ENCODE measurements at regions not wholly inside any gene's neighbourhood (a gene's known extent, or its start where the extent isn't known, plus 50 kb on each side); places are given as distances from the start of the nearest gene placed in this dataset.

- H3K27ac ChIP-seq (ENCODE audit: low read length): no peak overlapping the region
- no peak overlapping the region for H3K9ac ChIP-seq (ENCODE audit: low read length)
- no peak overlapping the region for H2AFZ ChIP-seq (ENCODE audit: low read length)
- no peaks in the 10 kb centered on the region for H3K27me3 ChIP-seq (replicated peaks; ENCODE audit: insufficient read depth, low read length)
- DNase-seq: no peak
- H3F3A ChIP-seq (ENCODE audit: insufficient read depth, low read length): no peaks in the 10 kb centered on the region
- no peaks in the 10 kb centered on the region for H3K4me1 ChIP-seq (ENCODE audit: low read length)
- no peaks in the 10 kb centered on the region for H3K9me2 ChIP-seq (replicated peaks; ENCODE audit: insufficient read depth, low read length)
- no peak overlapping the region for H3K4me2 ChIP-seq (ENCODE audit: low read depth, low read length)
- TF ChIP-seq EZH2phosphoT487 (IDR thresholded peaks at IDR 0.05; ENCODE audit: low read length) (no peak), EZH2 (optimal IDR thresholded peaks at IDR 0.05; ENCODE audit: low read depth, low read length) (no peak)
- TF ChIP-seq, protein P1, sequence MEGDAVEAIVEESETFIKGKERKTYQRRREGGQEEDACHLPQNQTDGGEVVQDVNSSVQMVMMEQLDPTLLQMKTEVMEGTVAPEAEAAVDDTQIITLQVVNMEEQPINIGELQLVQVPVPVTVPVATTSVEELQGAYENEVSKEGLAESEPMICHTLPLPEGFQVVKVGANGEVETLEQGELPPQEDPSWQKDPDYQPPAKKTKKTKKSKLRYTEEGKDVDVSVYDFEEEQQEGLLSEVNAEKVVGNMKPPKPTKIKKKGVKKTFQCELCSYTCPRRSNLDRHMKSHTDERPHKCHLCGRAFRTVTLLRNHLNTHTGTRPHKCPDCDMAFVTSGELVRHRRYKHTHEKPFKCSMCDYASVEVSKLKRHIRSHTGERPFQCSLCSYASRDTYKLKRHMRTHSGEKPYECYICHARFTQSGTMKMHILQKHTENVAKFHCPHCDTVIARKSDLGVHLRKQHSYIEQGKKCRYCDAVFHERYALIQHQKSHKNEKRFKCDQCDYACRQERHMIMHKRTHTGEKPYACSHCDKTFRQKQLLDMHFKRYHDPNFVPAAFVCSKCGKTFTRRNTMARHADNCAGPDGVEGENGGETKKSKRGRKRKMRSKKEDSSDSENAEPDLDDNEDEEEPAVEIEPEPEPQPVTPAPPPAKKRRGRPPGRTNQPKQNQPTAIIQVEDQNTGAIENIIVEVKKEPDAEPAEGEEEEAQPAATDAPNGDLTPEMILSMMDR (IDR thresholded peaks at IDR 0.05; ENCODE audit: low read length): no peak
- H4K20me1 ChIP-seq (ENCODE audit: insufficient read depth, low read length): no peaks in the 10 kb centered on the region
- H3K4me3 ChIP-seq (ENCODE audit: low read length): no peak overlapping the region
- H3K36me3 ChIP-seq (replicated peaks; ENCODE audit: insufficient read depth, low read length): no peaks in the 10 kb centered on the region
- H3K79me2 ChIP-seq (ENCODE audit: low read length): no peaks in the 10 kb centered on the region
- no peaks in the 10 kb centered on the region for H3K9me3 ChIP-seq (replicated peaks; ENCODE audit: insufficient read depth, low read length)
Observed at GRCh38 chr22:26792522-26792921, 135.1 kb downstream of the MIAT start.

DNA sequence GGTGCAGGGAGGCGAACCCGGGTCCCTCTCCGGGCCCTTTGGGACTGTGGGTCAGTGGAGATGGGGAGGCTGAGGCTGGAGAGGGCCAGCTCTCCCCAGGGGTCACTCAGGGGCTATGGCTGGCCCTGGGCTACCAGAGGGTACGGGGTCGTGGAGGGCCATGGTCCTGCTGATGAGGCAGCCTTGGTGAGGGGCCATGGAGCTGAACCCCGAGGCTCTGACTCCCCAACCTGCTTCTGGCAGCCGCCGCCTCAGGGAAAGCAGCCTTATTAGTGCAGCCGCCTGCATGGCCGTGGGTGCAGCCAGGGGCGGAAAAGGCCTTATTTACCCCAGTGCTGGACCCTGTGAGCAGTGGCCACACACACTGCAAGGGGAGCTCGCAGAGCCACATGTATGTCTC is 139.4 kb downstream of the MIAT start:
- Histone ChIP-seq H3K27me3 (replicated peaks; ENCODE audit: insufficient read depth, low read length) (no peaks in the 10 kb centered on the region), H3K4me2 (ENCODE audit: low read depth, low read length) (no peak overlapping the region), H4K20me1 (ENCODE audit: insufficient read depth, low read length) (no peaks in the 10 kb centered on the region), H3K9me3 (replicated peaks; ENCODE audit: insufficient read depth, low read length) (no peaks in the 10 kb centered on the region), H3K4me1 (ENCODE audit: low read length) (no peaks in the 10 kb centered on the region), H3K4me3 (ENCODE audit: low read length) (no peak overlapping the region), H3K27ac (ENCODE audit: low read length) (no peak overlapping the region), H2AFZ (ENCODE audit: low read length) (no peak overlapping the region), H3K79me2 (ENCODE audit: low read length) (no peaks in the 10 kb centered on the region), H3K9ac (ENCODE audit: low read length) (no peak overlapping the region), H3F3A (ENCODE audit: insufficient read depth, low read length) (no peaks in the 10 kb centered on the region), H3K36me3 (replicated peaks; ENCODE audit: insufficient read depth, low read length) (no peaks in the 10 kb centered on the region), H3K9me2 (replicated peaks; ENCODE audit: insufficient read depth, low read length) (no peaks in the 10 kb centered on the region)
- TF ChIP-seq EZH2phosphoT487 (IDR thresholded peaks at IDR 0.05; ENCODE audit: low read length) (no peak), EZH2 (optimal IDR thresholded peaks at IDR 0.05; ENCODE audit: low read depth, low read length) (no peak)
- TF ChIP-seq, protein P1 (IDR thresholded peaks at IDR 0.05; ENCODE audit: low read length): no peak
- DNase-seq: no peak

DNA sequence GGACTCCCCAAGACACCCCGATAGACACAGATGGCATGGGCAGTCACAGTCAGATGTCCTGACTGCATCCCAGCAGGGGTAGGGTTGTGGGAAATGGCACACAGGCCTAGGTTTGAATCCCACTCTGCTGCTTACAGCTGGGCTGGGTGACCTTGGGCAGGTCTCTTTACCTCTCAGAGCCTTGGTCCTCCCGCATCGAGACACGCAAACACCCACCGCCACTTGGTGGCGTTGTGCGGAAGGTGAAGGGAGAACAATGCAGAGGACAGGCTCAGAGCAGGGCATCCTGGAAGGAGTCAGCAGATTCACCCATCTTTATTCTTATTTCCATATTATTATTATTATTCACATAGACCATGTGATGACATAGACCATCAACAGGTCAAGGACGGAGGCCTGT is 140.5 kb downstream of the MIAT start:
- Histone ChIP-seq H3K9me2 (replicated peaks; ENCODE audit: insufficient read depth, low read length) (no peaks in the 10 kb centered on the region), H3K27me3 (replicated peaks; ENCODE audit: insufficient read depth, low read length) (no peaks in the 10 kb centered on the region), H3F3A (ENCODE audit: insufficient read depth, low read length) (no peaks in the 10 kb centered on the region), H3K4me3 (ENCODE audit: low read length) (no peak overlapping the region), H3K27ac (ENCODE audit: low read length) (no peak overlapping the region), H2AFZ (ENCODE audit: low read length) (no peak overlapping the region), H3K79me2 (ENCODE audit: low read length) (no peaks in the 10 kb centered on the region), H3K9ac (ENCODE audit: low read length) (no peak overlapping the region), H3K4me1 (ENCODE audit: low read length) (no peaks in the 10 kb centered on the region), H3K4me2 (ENCODE audit: low read depth, low read length) (no peak overlapping the region), H3K9me3 (replicated peaks; ENCODE audit: insufficient read depth, low read length) (no peaks in the 10 kb centered on the region), H4K20me1 (ENCODE audit: insufficient read depth, low read length) (no peaks in the 10 kb centered on the region), H3K36me3 (replicated peaks; ENCODE audit: insufficient read depth, low read length) (no peaks in the 10 kb centered on the region)
- no peak for DNase-seq
- TF ChIP-seq, protein P1 (IDR thresholded peaks at IDR 0.05; ENCODE audit: low read length): no peak
- TF ChIP-seq EZH2phosphoT487 (IDR thresholded peaks at IDR 0.05; ENCODE audit: low read length) (no peak), EZH2 (optimal IDR thresholded peaks at IDR 0.05; ENCODE audit: low read depth, low read length) (no peak)

All from MM.1S (cell line).